HG03103 (cell line): ENCODE measurements at regions not wholly inside any gene's neighbourhood (a gene's known extent, or its start where the extent isn't known, plus 50 kb on each side); places are given as distances from the start of the nearest gene placed in this dataset.
"Not testable (repeated sequence)": the region's sequence is repeated elsewhere in the genome, so short reads cannot be mapped to it uniquely, and the experiment has no call there.

Experiments used
- ATAC-seq: cut with Tn5 transposase; IDR thresholded peaks from one replicate; pipeline ENCODE4 v1.9.1; 2021; ENCODE audit warnings: low read depth; ENCODE audit not compliant: unreplicated experiment

DNA sequence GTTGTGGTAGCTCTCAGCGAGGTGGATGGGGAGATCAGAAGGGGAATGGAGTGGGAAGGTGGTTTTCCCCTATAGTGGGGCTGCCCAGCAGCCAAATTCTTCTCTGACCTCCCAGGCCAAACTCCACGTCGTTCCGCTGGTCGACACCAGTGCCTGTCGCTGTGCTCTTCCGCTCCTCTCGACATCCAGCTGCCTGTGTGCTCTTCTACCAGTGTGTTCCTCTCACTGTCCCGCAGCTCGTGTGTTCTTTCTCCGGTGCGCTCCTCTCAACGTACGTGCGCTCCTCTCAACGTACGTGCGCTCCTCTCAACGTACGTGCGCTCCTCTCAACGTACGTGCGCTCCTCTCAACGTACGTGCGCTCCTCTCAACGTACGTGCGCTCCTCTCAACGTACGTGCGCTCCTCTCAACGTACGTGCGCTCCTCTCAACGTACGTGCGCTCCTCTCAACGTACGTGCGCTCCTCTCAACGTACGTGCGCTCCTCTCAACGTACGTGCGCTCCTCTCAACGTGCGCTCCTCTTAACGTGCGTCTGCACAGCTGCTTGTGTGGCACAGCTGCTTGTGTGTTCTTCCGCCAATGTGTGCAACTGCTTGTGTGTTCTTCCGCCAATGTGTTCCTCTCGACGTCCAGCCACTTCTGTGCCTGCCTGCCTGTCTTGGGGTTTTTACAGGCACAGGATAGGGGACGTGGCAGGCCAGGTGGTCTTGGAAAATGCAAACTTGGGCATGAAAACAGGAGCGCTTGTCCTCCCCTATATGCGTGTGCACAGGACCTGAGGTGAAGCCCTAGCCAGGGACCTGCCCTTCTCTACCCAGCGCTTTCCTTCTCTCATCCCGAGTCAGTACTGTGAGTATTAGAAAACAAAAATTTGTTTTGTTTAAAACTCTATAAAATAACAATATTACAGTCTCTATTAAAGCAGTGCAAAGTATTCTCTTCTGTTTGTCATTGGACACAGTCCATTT lies 991.1 kb downstream of the GBE1 start:
- no peak for ATAC-seq

DNA sequence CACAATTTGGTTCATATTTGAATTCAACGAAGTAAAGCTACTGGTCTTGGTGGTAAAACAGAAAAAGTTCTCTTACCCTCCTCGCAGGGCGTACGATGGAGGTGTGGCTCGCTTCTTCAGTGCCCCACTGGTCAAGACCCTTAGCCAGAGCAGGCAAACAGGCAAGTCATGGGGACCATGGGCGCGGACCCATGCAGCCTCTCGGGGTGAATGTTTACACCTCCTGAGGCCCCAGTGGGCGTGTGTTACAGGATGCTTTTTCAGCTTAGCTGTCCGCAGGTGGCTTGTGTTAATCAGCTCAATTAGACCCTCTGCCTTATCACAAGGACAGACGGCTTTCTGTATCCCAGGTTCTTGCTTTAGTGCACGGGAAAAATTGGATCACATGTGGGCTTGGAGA lies 991.8 kb downstream of the GBE1 start:
- no peak for ATAC-seq

DNA sequence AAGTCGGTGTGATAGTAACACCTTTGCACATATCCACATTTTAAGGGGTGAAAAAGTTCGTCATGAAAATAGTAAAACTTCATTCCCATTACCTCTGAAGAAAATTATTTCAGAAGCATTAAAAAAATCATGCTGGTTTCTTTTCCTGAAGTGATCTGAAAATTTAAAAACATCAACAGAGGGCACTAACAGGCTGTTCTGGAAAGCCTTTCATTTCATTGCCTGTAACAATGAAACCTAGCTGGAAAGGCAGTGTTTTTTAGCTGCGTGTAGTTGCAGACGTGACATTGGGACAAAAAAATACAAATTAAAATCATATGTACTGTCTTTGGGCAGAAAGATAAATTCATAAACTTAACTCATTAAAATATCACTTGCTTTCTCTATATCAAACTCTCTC lies 993.8 kb downstream of the GBE1 start:
- no peak for ATAC-seq

DNA sequence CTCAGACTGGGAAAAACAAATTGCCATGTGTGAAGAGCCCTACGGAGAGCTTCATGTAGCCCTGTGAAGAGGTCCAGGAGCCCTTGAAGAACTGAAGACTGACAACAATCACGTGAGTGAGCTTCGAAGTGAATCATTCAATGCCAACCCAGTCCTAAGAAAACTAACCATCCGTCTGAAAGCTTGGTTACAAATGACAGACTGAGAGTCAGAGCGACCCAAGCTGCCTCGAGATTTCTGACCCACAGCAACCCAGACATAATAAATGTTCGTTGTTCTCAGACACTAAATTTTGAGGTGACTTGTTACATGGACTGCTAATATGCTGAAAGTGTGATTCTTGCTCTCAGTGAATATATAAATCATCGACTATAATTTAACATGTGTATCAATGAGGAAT lies 987.2 kb upstream of the ROBO1 start:
- no peak for ATAC-seq

DNA sequence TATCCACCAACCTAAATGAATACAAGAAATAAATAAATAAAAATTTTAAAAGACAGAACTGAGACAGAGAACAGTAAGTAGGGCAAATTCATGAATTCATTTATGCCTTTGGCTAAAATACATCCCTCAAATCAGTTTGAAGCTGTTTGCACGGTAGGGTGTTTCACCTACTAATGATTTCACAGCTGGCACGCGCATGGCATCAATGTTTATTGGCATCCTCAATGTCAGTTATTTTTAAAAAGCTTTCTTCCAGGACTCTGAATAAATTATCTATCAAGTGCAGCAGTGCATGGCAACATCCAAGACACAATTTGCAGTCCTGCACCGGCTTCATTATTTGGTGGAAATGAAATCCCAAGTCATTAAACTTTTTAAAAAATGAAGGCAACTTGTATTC lies 985.2 kb upstream of the ROBO1 start:
- no peak for ATAC-seq

DNA sequence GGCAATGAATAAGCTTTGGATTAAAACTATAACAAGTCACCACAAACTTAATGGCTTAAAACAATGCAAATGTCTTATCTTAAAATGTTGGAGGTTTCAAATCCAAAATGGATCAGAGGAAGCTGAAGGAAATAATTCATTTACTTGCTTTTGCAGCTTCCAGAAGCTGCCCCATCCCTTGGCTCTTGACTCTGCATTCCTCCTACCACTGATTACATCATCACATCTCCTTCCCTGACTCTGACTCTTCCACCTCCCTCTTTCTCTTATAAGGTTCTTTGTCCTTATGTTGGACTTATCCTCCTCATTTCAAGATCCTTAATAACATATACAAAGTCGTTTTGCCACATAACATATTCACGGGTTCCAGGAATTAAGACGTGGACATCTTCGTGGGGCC lies 982.8 kb upstream of the ROBO1 start:
- no peak for ATAC-seq

DNA sequence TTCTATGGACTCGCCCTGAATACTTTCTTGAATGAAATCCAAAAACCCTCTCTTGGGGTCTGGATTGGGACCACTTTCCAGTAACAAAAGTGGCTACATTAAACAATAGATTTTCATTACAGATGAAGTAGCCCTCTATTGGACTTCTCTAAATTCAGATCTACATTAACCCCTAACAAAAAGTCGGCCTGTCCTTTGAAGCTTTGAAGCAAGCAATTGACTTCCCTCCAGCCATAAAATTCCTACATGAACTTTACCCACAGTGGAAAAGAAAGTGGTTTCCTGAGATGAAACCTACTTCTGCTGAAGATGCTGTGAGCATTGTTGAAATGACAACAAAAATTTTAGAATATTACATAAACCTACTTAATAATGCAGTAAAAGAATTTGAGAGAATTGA lies 967.1 kb upstream of the ROBO1 start:
- ATAC-seq, result no peak

DNA sequence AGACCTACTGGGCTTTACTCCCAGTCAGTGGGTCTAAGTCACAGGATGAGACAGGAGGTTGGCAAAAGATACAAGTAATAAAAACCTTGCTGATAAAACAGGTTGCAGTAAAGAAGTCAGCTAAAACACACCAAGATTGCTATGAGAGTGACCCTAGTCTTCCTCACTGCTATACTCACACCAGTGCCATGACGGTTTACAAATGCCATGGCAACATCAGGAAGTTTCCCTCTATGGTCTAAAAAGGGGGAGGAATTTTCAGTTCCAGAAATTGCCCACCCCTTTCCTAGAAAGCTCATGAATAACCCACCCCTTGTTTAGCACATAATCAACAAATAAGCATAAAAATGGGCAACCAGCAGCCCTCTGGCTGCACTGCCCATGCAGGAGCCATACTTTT lies 966.7 kb upstream of the ROBO1 start:
- no peak for ATAC-seq

DNA sequence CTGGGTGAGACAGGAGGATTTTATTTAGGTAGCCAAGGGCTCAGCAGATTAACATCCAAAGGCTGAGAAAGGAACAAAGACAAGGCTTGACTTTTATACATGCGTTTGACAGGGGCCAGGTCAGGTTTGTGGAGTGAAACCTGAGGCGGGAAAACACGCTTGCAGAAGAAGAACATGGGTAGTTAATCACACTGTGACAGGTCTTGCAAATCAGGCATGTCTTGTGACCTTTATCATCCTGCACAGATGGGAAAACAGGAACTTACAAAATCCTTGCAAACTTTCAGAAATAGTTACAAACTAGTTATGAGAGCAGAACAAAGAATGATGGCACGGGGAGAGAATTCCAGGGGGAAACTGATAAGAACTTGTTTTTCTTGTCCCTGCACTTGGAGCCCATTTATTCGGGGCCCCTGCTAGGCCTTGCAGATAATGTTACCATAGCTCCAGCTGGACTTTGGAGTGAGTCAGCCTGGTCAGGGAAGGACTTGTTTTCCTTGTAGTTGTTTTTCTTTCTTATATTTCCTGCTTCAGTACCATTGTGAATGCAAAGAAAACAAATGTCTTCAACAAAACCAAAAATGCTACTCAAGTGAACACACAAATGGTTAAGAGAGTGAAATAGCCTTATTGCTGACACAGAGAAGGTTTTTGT lies 965.9 kb upstream of the ROBO1 start:
- ATAC-seq, result no peak

DNA sequence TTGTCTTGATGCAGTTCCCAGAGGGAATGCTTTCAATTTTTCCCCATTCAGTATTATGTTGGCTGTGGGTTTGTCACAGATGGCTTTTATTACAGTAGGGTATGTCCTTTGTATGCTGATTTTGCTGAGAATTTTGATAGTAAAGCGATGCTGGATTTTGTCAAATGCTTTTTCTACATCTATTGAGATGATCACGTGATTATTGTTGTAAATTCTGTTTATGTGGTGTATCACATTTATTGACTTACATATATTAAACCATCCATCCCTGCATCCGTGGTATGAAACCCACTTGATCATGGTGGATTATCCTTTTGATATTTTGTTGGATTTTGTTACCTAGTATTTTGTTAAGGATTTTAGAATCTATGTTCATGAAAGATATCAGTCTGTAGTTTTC lies 959.8 kb upstream of the ROBO1 start:
- ATAC-seq, result not testable (repeated sequence)

DNA sequence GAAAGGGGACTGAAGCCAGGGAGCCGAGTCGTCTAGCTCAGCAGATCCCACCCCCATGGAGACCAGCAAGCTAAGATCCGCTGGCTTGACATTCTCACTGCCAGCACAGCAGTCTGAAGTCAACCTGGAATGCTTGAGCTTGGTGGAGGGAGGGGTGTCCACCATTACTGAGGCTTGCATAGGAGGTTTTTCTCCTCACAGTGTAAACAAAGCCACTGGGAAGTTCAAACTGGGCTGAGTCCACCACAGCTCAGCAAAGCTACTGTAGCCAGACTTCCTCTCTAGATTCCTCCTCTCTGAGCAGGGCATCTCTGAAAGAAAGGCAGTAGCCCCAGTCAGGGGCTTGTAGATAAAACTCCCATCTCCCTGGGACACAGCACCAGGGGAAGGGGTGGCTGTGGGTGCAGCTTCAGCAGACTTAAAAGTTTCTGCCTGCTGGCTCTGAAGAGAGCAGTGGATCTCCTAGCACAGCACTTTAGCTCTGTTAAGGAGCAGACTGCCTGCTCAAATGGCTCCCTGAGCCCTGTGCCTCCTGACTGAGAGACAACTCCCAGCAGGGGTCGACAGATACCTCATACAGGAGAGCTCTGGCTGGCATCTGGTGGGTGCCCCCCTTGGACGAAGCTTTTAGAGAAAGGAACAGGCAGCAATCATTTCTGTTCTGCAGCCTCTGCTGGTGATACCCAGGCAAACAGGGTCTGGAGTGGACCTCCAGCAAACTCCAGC lies 942.0 kb upstream of the ROBO1 start:
- not testable (repeated sequence) for ATAC-seq

DNA sequence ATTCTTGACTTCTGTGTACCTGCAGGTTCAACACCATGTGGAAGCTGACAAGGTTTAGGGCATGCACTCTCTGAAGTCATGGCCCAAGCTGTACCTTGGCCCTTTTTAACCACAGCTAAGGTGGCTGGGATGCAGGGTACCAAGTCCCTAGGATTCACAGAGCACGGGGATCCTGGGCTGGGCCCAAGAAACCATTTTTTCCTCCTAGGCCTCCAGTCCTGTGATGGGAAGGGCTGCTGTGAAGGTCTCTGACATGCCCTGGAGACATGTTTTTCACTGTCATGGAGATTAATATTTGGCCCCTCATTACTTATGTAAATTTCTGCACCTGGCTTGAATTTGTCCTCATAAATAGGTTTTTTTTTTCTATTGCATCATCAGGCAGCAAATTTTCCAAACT lies 937.5 kb upstream of the ROBO1 start:
- ATAC-seq, result no peak

DNA sequence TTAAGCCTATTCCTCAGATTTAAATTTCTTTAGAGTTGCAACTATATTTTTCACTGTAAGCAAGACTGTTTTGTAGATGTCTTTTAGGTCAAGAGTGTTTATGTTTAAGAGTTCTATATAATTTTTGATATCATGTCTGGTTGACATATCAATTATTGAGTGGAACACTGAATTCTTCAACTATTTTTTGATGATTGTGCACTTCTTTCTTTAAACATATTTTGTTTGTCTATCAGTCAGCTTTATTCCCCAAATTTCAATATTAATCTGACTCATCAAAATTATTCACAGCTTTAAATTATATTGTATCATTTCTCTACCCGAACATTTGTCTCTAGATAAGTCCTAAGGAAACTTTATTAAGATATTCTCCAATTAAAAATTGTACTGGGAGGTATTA lies 933.6 kb upstream of the ROBO1 start:
- no peak for ATAC-seq

DNA sequence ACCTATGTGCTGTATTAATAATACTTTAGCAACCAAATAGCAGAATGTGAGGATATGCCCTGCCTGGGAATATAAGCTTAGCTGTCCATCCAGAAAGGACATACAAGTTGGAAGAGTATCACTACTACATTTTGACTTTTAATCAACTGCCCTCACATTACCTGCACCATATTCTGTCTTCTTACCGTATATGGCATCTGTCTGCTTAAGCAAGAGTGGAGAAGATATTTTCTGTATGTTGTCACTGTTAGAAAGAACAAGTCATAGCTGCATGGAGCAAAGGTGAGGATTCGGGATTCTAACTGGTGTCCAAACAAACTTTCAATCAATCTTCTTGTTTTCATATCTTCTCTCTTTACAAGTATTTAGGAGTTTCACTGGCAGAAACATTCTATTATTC lies 929.5 kb upstream of the ROBO1 start:
- ATAC-seq, result no peak

DNA sequence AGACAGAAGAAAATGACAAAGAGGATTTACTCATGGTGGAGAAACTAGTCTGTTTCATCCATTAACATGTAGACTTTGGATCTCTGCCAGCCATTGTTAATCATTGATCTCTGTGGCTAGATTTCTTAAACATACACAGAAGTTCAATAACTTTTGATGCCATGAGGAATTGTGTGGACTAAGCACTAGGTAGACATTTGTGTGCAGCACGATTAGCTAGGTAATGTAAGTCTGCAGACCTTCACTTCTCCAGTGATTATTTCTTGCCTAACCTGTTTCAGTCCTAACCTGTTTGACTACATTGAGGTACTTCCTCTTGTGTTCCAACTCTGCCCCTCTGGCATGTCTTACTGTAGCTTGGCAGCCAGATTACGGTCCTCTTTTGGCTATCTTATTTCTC lies 928.5 kb upstream of the ROBO1 start:
- no peak for ATAC-seq

DNA sequence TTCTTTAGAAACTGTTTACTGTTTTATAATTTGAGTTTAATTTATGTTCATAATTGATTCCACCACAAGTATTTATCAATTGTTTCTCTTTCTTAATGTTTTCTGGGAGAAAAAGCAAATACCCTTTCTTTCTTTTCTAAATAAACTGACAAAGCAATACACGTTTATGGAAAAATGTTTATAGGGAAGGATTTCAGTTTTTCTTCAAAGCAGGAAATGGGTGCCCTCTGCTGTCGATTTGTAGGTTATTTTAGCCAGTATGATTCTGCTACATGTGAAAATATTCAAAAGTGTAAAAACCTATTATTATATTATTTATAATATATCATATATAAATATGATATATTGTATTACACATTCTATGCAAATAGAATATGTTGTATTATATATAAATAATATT lies 921.0 kb upstream of the ROBO1 start:
- ATAC-seq, result no peak

DNA sequence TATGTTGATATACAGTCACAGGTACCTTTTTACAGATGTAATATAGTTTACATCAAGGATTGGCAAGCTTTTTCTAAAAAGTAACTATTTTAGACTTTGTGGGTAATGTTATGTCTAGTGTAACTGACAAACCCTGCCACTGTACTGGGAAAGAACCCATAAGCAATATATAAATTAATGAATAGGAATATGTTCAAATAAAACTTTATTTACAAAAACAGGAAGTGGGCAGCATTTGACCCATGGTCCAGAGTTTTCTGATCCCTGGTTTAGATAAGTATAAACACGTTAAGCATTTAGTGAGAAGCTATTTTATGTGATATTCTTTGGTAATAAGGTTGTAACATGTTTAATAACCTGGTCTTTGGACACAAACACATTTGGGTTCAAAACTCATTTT lies 915.2 kb upstream of the ROBO1 start:
- no peak for ATAC-seq

DNA sequence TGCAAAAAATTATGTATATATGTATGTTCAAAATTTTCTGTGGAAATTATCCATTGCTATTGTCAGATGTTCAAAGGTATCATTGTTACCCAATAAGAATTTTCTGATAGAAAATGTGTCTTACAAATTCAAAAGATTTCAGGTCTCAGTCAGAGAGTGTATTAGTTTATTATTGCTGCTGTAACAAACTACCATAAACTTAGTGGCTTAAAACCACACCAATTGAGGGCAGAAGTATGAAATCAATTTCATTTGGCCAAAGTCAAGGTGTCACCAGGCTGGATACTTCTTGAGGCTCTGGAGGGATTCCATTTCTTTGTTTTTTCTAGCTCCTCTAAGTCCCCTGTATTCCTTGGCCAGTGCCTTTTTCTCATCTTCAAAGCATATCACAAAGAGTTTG lies 914.4 kb upstream of the ROBO1 start:
- ATAC-seq, result no peak

DNA sequence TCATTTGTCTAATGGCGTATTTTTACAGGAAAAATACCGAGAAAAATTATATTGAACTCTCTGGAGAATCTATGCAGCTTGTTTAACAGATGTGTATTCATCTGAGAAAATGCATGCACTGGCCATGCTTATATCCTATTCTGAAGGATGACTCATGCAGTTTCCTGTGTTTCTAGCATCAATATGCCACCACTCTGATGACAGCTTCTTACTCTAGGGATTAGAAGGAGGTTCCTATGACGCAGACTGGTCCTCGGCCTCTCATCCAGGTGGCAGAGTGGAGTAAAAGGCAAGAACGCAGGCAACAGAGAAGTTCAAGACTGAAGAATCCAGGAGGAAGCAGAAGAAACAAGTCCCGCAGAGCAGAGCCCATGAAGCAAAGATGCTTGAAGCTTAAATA lies 910.0 kb upstream of the ROBO1 start:
- no peak for ATAC-seq

DNA sequence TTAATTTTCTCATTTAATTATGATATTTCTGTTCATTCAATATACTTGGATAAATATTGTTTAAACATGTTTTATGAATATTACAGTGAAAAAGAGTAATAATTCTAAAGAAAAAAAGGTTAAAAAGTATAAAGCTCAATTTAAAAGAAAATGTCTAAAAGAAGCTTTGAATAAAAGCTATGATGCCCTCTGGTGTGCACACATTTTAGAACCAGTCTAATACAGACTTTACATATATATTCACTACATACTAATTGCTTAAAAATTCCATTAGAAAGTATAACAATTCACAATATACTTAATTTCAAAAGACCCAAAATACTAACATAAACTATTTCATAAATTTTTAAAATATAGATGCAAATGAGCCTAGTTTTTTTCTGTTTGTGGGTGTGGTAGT lies 909.1 kb upstream of the ROBO1 start:
- no peak for ATAC-seq

DNA sequence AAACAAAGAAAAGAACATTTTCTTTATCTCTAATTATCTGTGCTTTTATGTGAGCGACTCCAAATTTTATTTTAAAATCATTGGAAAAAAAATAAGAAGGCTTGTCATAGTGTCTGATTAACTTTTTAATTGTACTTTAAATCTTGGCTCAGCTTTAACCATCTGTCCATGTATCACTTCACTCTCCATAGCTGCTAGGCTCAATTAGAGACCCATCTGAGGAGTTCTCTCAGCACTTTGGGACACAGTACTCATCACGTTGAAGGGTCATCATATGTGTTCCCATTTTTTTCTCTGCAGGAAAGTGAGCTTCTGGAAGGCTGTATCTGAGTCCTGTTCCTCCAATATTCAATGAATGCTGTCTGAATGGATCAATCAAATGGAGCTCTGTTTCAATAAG lies 908.5 kb upstream of the ROBO1 start:
- no peak for ATAC-seq
